ENCODE measurements at regions not wholly inside any gene's neighbourhood (a gene's known extent, or its start where the extent isn't known, plus 50 kb on each side); places are given as distances from the start of the nearest gene placed in this dataset.

DNA sequence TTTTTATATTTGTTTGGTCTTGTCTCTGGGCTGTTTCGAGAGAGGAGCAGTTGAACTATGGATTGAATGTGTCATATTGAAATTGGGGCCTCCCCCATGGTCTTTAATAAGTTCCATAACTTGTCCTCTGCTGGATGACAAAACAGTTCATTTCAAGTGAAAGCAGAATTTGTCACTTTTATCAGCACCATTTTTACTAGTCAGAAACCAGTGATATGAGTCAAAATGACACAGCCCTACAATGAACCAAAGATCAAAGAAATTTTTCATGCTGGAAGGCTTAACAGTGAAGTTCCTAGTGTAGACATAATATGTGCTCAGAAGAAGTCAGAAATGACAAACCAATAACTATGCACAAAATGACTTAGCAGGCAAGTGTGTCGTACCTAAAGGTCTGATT is 133.6 kb upstream of the VWC2 start:
- H2BK120ac ChIP-seq (ENCODE audit: low read depth, low read length): no peak overlapping the region
- H3K4me2 ChIP-seq (ENCODE audit: low read depth, low read length): no peak overlapping the region
- no peak overlapping the region for H3K18ac ChIP-seq (ENCODE audit: low read depth, low read length)
- no peak overlapping the region for H2BK5ac ChIP-seq (ENCODE audit: low read depth, low read length, poor library complexity, severe bottlenecking)
- no TSS peak for BruUV-seq (replicated peaks)
- no peaks in the 10 kb centered on the region for H3K9me1 ChIP-seq (ENCODE audit: insufficient read depth, low read length)
- H4K91ac ChIP-seq (ENCODE audit: insufficient read depth, low read depth, low read length): no peak overlapping the region
- TF ChIP-seq FOS (IDR thresholded peaks at IDR 0.05; ENCODE audit: low read depth, low read length) (no peak), SMC3 (IDR thresholded peaks at IDR 0.05; ENCODE audit: low read depth, low read length) (no peak), BHLHE40 (IDR thresholded peaks at IDR 0.05; ENCODE audit: low read depth, low read length) (no peak), RFX5 (IDR thresholded peaks at IDR 0.05; ENCODE audit: low read depth, low read length) (no peak), CEBPB (IDR thresholded peaks at IDR 0.05; ENCODE audit: low read depth, low read length) (no peak), MXI1 (IDR thresholded peaks at IDR 0.05; ENCODE audit: borderline replicate concordance, low read depth, low read length) (no peak), MAZ (IDR thresholded peaks at IDR 0.05; ENCODE audit: borderline replicate concordance, low read depth, low read length) (no peak)
- TF ChIP-seq, protein P1, sequence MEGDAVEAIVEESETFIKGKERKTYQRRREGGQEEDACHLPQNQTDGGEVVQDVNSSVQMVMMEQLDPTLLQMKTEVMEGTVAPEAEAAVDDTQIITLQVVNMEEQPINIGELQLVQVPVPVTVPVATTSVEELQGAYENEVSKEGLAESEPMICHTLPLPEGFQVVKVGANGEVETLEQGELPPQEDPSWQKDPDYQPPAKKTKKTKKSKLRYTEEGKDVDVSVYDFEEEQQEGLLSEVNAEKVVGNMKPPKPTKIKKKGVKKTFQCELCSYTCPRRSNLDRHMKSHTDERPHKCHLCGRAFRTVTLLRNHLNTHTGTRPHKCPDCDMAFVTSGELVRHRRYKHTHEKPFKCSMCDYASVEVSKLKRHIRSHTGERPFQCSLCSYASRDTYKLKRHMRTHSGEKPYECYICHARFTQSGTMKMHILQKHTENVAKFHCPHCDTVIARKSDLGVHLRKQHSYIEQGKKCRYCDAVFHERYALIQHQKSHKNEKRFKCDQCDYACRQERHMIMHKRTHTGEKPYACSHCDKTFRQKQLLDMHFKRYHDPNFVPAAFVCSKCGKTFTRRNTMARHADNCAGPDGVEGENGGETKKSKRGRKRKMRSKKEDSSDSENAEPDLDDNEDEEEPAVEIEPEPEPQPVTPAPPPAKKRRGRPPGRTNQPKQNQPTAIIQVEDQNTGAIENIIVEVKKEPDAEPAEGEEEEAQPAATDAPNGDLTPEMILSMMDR (conservative IDR thresholded peaks at IDR 0.05; ENCODE audit: low read depth, low read length): no peak
- DNase-seq (no peak), ATAC-seq (ENCODE audit: low read depth) (no peak)
- no peak overlapping the region for H2BK15ac ChIP-seq (ENCODE audit: low read depth, low read length)
- no peak overlapping the region for H3K23ac ChIP-seq (ENCODE audit: low read depth, low read length)
- no peak overlapping the region for H3K14ac ChIP-seq (replicated peaks; ENCODE audit: low read depth, low read length)
- H3K36me3 ChIP-seq (ENCODE audit: control insufficient read depth, insufficient read depth, low read length): no peaks in the 10 kb centered on the region
- H3K4me1 ChIP-seq (ENCODE audit: control insufficient read depth, insufficient read depth, low read length): no peaks in the 10 kb centered on the region
- H3K9me3 ChIP-seq (ENCODE audit: control insufficient read depth, insufficient read depth, low read length): peaks cover 13% of the 10 kb centered on the region
- H3K27ac ChIP-seq (ENCODE audit: insufficient read depth, low read length): no peak overlapping the region
- H2AFZ ChIP-seq (replicated peaks; ENCODE audit: low read length, poor library complexity): no peak overlapping the region
- POLR2A ChIA-PET (ENCODE audit: unreplicated experiment): no interaction called here
- no peak overlapping the region for H3K4me3 ChIP-seq (ENCODE audit: insufficient read depth, low read depth, low read length)
- no peak overlapping the region for H3K56ac ChIP-seq (ENCODE audit: extremely low read depth, insufficient read depth, low read length)
- in situ Hi-C loops (cut with MboI; ENCODE audit: low sequenced_read_pairs): no loop called here
- H3K4ac ChIP-seq (ENCODE audit: low read depth, low read length): no peak overlapping the region
- H3K9ac ChIP-seq (ENCODE audit: low read depth, low read length): no peak overlapping the region
- H4K8ac ChIP-seq (ENCODE audit: low read depth in 2 of 2, low read length in 2 of 2): no peak overlapping the region
- H2BK20ac ChIP-seq (ENCODE audit: low read depth, low read length): no peak overlapping the region
- no CpG with 5 or more reads among the region's 2 CpGs for WGBS, 2 experiments (ENCODE audit: extremely low coverage in 2 of 2, insufficient read length in 1 of 2)
- H3K27me3 ChIP-seq (ENCODE audit: control insufficient read depth, insufficient read depth, low read length): no peaks in the 10 kb centered on the region
- intact Hi-C loops (cut with micrococcal nuclease): no loop called here
- no peak overlapping the region for H4K5ac ChIP-seq (ENCODE audit: low read depth, low read length)
- no peaks in the 10 kb centered on the region for H3K79me1 ChIP-seq (ENCODE audit: low read depth in 1 of 2, low read length in 2 of 2)
- CTCF ChIA-PET: no interaction called here
- no peak overlapping the region for H2AK5ac ChIP-seq (ENCODE audit: low read depth, low read length)
- dilution Hi-C loops (cut with HindIII; ENCODE audit: low sequenced_read_pairs, unreplicated experiment): no loop called here
- no peak overlapping the region for H2AK9ac ChIP-seq (replicated peaks; ENCODE audit: low read depth, low read length, poor library complexity)
- H4K20me1 ChIP-seq (ENCODE audit: insufficient read depth, low read length): no peaks in the 10 kb centered on the region

All from IMR-90 (cell line).